Endothelial cell (in vitro differentiated cells): ENCODE measurements at regions not wholly inside any gene's neighbourhood (a gene's known extent, or its start where the extent isn't known, plus 50 kb on each side); places are given as distances from the start of the nearest gene placed in this dataset.

Source experiments
- DNase-seq: peaks from one replicate; pipeline ENCODE4 v3.0.0; 2021; ENCODE audit warnings: low spot score
- H3K27ac Mint-ChIP-seq: one replicate; pipeline ENCODE4 v1.8.0; 2021; ENCODE audit warnings: mixed read lengths, inconsistent platforms; ENCODE audit not compliant: unreplicated experiment
- H3K27me3 Mint-ChIP-seq: one replicate; pipeline ENCODE4 v1.8.0; 2021; ENCODE audit warnings: mild to moderate bottlenecking, moderate library complexity, mixed read lengths, inconsistent platforms; ENCODE audit not compliant: unreplicated experiment
- H3K36me3 Mint-ChIP-seq: one replicate; pipeline ENCODE4 v1.8.0; 2021; ENCODE audit warnings: mild to moderate bottlenecking, low read depth, mixed read lengths, inconsistent platforms; ENCODE audit not compliant: unreplicated experiment
- H3K4me1 Mint-ChIP-seq: one replicate; pipeline ENCODE4 v1.8.0; 2021; ENCODE audit warnings: mild to moderate bottlenecking, mixed read lengths, inconsistent platforms; ENCODE audit not compliant: unreplicated experiment
- H3K4me3 Mint-ChIP-seq: one replicate; pipeline ENCODE4 v1.8.0; 2021; ENCODE audit warnings: mild to moderate bottlenecking, mixed read lengths, inconsistent platforms; ENCODE audit not compliant: unreplicated experiment
- H3K9me3 Mint-ChIP-seq: one replicate; pipeline ENCODE4 v1.8.0; 2021; ENCODE audit warnings: mixed read lengths, inconsistent platforms; ENCODE audit not compliant: unreplicated experiment
- CTCF ChIP-seq: fragments of 200-600 bp; sonication (generic); IDR thresholded peaks from one replicate; pipeline ENCODE4 v1.5.0; 2021; ENCODE audit warnings: antibody characterized with exemption; ENCODE audit not compliant: unreplicated experiment

DNA sequence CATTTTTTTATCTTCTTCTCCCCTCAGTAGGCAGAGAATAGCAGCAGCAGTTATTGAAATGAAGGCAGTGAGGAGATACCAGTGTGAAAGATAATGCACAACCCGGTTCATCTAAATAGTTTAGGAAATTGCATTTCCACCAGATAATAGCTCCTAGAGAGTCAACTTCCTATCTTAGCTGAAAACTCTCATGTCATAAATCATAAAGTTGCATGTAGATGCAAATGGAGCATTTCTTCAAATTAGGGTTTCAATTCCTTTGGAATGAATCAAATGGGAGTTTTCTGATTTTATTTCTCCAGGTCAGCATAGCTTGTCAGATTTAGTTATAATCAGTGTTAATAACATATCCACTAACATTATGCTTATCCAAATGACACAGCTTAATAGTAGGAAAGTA lies 335.3 kb downstream of the CNTNAP4 start:
- Mint-ChIP-seq H3K36me3 (no peaks in the 10 kb centered on the region), H3K9me3 (peaks cover 5% of the 10 kb centered on the region), H3K4me1 (no peaks in the 10 kb centered on the region), H3K4me3 (no peak overlapping the region), H3K27ac (no peak overlapping the region), H3K27me3 (no peaks in the 10 kb centered on the region)
- no peak for TF ChIP-seq CTCF
- DNase-seq, result no peak

GRCh38 chr16:76614269-76614668 lies 337.1 kb downstream of the CNTNAP4 start:
- H3K9me3 Mint-ChIP-seq, result peaks cover 15% of the 10 kb centered on the region
- H3K4me1 Mint-ChIP-seq, result no peaks in the 10 kb centered on the region
- no peak for TF ChIP-seq CTCF
- no peaks in the 10 kb centered on the region for H3K27me3 Mint-ChIP-seq
- H3K36me3 Mint-ChIP-seq, result peaks cover 8% of the 10 kb centered on the region
- H3K27ac Mint-ChIP-seq, result no peak overlapping the region
- no peak overlapping the region for H3K4me3 Mint-ChIP-seq
- no peak for DNase-seq

- TF ChIP-seq CTCF, result no peak
- Mint-ChIP-seq H3K9me3 (peaks cover 19% of the 10 kb centered on the region), H3K4me3 (no peak overlapping the region)
These were observed 345.7 kb downstream of the CNTNAP4 start for GRCh38 chr16:76622876-76623275.

DNA sequence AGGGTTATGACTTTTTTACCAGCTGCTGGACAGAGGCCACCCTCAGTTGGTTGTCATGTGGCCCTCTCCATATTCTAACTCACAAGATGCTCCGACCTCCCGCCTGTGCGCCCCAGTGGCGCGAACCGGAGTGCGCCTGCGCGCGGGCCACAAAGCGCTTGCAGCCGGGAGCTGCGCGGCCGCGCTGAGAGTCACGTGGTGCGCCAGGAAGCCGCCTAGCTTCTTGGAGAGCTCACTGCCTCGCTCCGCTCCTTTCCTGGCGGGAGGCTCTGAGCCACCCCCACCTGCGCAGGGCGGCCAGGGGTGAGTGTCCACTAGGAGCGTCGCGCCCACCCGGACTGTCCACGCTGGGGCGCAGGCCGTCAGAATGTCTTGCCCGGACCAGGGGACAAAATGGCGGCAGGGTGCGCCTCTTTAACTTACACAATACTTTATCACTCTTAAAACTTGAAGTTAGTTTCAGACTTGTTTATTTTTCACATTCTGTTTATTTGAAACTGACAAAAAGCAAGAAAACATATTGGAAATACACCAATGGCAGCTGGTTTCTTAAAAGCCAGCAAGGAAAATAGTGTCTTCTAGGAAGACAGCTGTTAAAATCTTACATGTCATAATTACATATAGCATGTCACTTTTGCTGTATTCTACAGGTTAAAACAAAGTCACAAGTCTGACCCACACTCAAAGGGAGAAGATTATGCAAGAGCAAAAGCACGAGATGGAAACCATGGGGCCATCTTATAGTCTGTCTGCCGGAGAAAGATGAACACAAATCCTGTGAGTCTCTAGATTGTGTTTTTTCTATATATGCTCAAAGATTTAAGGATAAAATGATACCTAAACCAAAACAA lies 357.9 kb downstream of the CNTNAP4 start:
- H3K4me3 Mint-ChIP-seq, result no peak overlapping the region
- no peaks in the 10 kb centered on the region for H3K27me3 Mint-ChIP-seq
- peak; percentile 6 for DNase-seq
- H3K36me3 Mint-ChIP-seq, result no peaks in the 10 kb centered on the region
- H3K4me1 Mint-ChIP-seq, result peaks cover 3% of the 10 kb centered on the region
- no peak for TF ChIP-seq CTCF
- no peak overlapping the region for H3K27ac Mint-ChIP-seq
- peaks cover 18% of the 10 kb centered on the region for H3K9me3 Mint-ChIP-seq

More at GRCh38 chr16:76622876-76623275, 345.7 kb downstream of the CNTNAP4 start:
- Mint-ChIP-seq H3K27ac (no peak overlapping the region), H3K36me3 (peaks cover 8% of the 10 kb centered on the region), H3K4me1 (no peaks in the 10 kb centered on the region), H3K27me3 (no peaks in the 10 kb centered on the region)
- no peak for DNase-seq

DNA sequence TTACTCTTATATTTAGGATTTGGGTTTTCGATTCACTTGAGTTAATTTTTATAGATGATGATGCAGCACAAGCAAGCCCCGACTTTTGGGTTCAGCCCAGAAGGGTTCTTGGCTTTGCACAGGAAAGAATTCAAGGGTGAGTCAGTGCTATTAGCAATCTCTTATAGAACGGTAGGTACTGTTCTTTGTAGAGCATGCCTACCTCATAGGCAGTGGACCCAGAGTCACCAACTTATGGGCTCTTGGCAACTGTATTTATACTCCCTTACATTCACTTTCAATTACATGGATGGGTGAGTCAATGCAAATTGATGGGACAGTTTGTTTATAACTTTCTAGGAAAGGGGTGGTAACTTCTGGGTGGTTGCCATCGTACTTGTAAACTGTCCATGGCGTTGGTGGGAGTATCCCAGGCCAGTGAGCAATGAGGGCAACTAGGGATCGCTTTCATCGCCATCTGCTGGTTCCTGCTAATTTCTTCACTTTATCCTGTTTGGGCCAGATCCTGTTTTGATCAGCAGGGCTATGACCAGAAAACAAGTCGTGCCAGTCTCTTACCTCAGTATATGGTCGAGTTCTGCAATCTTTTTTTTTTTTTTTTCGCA lies 362.6 kb downstream of the CNTNAP4 start:
- Mint-ChIP-seq H3K36me3 (no peaks in the 10 kb centered on the region), H3K9me3 (peaks cover 12% of the 10 kb centered on the region), H3K4me3 (no peak overlapping the region), H3K4me1 (peaks cover 3% of the 10 kb centered on the region), H3K27ac (no peak overlapping the region), H3K27me3 (peaks cover 2% of the 10 kb centered on the region)
- TF ChIP-seq CTCF, result no peak
- no peak for DNase-seq
